Prostate gland (tissue), 2 donors: ENCODE measurements at regions not wholly inside any gene's neighbourhood (a gene's known extent, or its start where the extent isn't known, plus 50 kb on each side); places are given as distances from the start of the nearest gene placed in this dataset.

ENCODE experiments used
- CTCF ChIP-seq, 4 experiments: fragments of 200-600 bp in 2 of 4; fragments of 450-650 bp in 2 of 4; sonication (generic) in 2 of 4; IDR thresholded peaks; 1 replicate in 3 of 4; 2 replicates in 1 of 4; pipeline ENCODE4 v1.5.1; 2016 to 2019; ENCODE audit warnings: antibody characterized with exemption in 4 of 4, mild to moderate bottlenecking in 2 of 4, moderate library complexity in 2 of 4
- POLR2A ChIP-seq: fragments of 450-650 bp; IDR thresholded peaks from one replicate; pipeline ENCODE4 v1.6.1; 2016; ENCODE audit warnings: antibody characterized with exemption, mild to moderate bottlenecking
- POLR2AphosphoS5 ChIP-seq: sonication (generic); formaldehyde crosslinking; IDR thresholded peaks from one replicate; pipeline ENCODE4 v1.6.1; 2017; ENCODE audit warnings: antibody characterized with exemption

GRCh38 chr6:14770572-14770971 is 475.3 kb upstream of the JARID2 start:
- TF ChIP-seq CTCF (IDR thresholded peaks at IDR 0.05) (no peak), POLR2AphosphoS5 (no peak), POLR2A (no peak)
